Sigmoid colon (tissue), 6 donors: ENCODE measurements at regions not wholly inside any gene's neighbourhood (a gene's known extent, or its start where the extent isn't known, plus 50 kb on each side); places are given as distances from the start of the nearest gene placed in this dataset.
A peak's percentile ranks its signal among the peaks of the same experiment; 100 is the strongest.

Experiments used
- DNase-seq: peaks from one replicate; pipeline ENCODE4 v3.0.0-alpha.2; 2019
- H3K27ac ChIP-seq, 4 donors: fragments of 200-600 bp; sonication (generic); one replicate each; pipeline ENCODE4 v1.5.1; 2016 to 2019; ENCODE audit warnings: mild to moderate bottlenecking in 1 of 4
- H3K27me3 ChIP-seq, 3 donors: fragments of 200-600 bp; sonication (generic); one replicate each; pipeline ENCODE4 v1.5.1; 2019; ENCODE audit warnings: mild to moderate bottlenecking in 1 of 3
- H3K36me3 ChIP-seq, 4 donors: fragments of 200-600 bp; sonication (generic); one replicate each; pipeline ENCODE4 v1.5.1; 2016 to 2019
- H3K4me1 ChIP-seq, 4 donors: fragments of 200-600 bp; sonication (generic); one replicate each; pipeline ENCODE4 v1.5.1; 2017 to 2019
- H3K4me3 ChIP-seq, 4 donors: fragments of 200-600 bp; sonication (generic); one replicate each; pipeline ENCODE4 v1.5.1; 2017 to 2019; ENCODE audit warnings: mild to moderate bottlenecking in 2 of 4, moderate library complexity in 1 of 4
- H3K9me3 ChIP-seq, 4 donors: fragments of 200-600 bp in 3 of 4; sonication (generic) in 3 of 4; one replicate each; pipeline versions ENCODE4 v1.5.1 to v1.6.1; 2013 to 2019
- CTCF ChIP-seq, 4 experiments: fragments of 450-650 bp in 3 of 4; fragments of 200-600 bp in 1 of 4; IDR thresholded peaks; one replicate each; pipeline ENCODE4 v1.5.1; 2016 to 2019; ENCODE audit warnings: antibody characterized with exemption in 4 of 4, mild to moderate bottlenecking in 3 of 4, moderate library complexity in 2 of 4
- EP300 ChIP-seq, 4 donors: sonication (generic); formaldehyde crosslinking; IDR thresholded peaks; one replicate each; pipeline ENCODE4 v1.6.1; 2017; ENCODE audit warnings: antibody characterized with exemption in 4 of 4
- POLR2A ChIP-seq, 2 donors: fragments of 450-650 bp; IDR thresholded peaks; one replicate each; pipeline ENCODE4 v1.6.1; 2016; ENCODE audit warnings: antibody characterized with exemption in 2 of 2, mild to moderate bottlenecking in 2 of 2, moderate library complexity in 2 of 2
- POLR2AphosphoS5 ChIP-seq, 4 donors: sonication (generic); formaldehyde crosslinking; IDR thresholded peaks; one replicate each; pipeline ENCODE4 v1.6.1; 2017; ENCODE audit warnings: antibody characterized with exemption in 4 of 4
- WGBS, 2 donors: extraction: QIAGEN DNeasy Blood & Tissue Kit; methylation state at CpG; one replicate each; pipeline ENCODE4 v1.1.7; 2013; 5-methylcytosine and 5-hydroxymethylcytosine counted together
- intact Hi-C: fragments of 100-400 bp; cut with DNase I; formaldehyde crosslinking; loops from one replicate; pipeline ENCODE4 v1.15.1; 2023
- donor health status: healthy with polysubstance abuse.
- donor health status: healthy.

- Histone ChIP-seq H3K4me1 (peaks cover 0 to 12% (median 6%) of the 10 kb centered on the region in 4 donors), H3K36me3 (no peaks in the 10 kb centered on the region), H3K9me3 (no peaks in the 10 kb centered on the region), H3K27ac (peak overlapping the region in 2 of 4 donors; percentile 28 to 30), H3K27me3 (no peaks in the 10 kb centered on the region), H3K4me3 (no peak overlapping the region)
- no peak for TF ChIP-seq POLR2AphosphoS5 (IDR thresholded peaks at IDR 0.05)
- TF ChIP-seq POLR2A (IDR thresholded peaks at IDR 0.05): no peak
- no peak for TF ChIP-seq CTCF (IDR thresholded peaks at IDR 0.05)
- no peak for TF ChIP-seq EP300 (IDR thresholded peaks at IDR 0.05)
- no peak for DNase-seq
- intact Hi-C loops: no loop called here
- 63 to 71% methylated on average over 3 of the region's 3 CpGs for WGBS, 2 donors
Measured at GRCh38 chr13:102466610-102467190, 64.9 kb upstream of the FGF14 start.

GRCh38 chr13:102462570-102462969, 60.7 kb upstream of the FGF14 start:
- no peaks in the 10 kb centered on the region for H3K36me3 ChIP-seq
- intact Hi-C loops: no loop called here
- no peaks in the 10 kb centered on the region for H3K27me3 ChIP-seq
- no peak overlapping the region for H3K4me3 ChIP-seq
- H3K27ac ChIP-seq: no peak overlapping the region
- TF ChIP-seq CTCF (IDR thresholded peaks at IDR 0.05) (no peak), POLR2AphosphoS5 (IDR thresholded peaks at IDR 0.05) (no peak), EP300 (IDR thresholded peaks at IDR 0.05) (no peak), POLR2A (IDR thresholded peaks at IDR 0.05) (no peak)
- no peaks in the 10 kb centered on the region for H3K9me3 ChIP-seq
- DNase-seq: no peak
- 83 to 84% methylated on average over 3 of the region's 3 CpGs for whole genome bisulfite sequencing, 2 donors
- H3K4me1 ChIP-seq: peaks cover 0 to 12% (median 6%) of the 10 kb centered on the region in 4 donors

GRCh38 chr13:102461302-102461701, 59.5 kb upstream of the FGF14 start:
- H3K4me3 ChIP-seq: no peak overlapping the region
- peaks cover 0 to 2% (median under 1%) of the 10 kb centered on the region in 4 donors for H3K4me1 ChIP-seq
- no peaks in the 10 kb centered on the region for H3K36me3 ChIP-seq
- no peaks in the 10 kb centered on the region for H3K9me3 ChIP-seq
- no peak for TF ChIP-seq POLR2AphosphoS5 (IDR thresholded peaks at IDR 0.05)
- WGBS, 2 donors: 75 to 78% methylated on average over 1 of the region's 1 CpG
- H3K27ac ChIP-seq: no peak overlapping the region
- no peaks in the 10 kb centered on the region for H3K27me3 ChIP-seq
- DNase-seq: no peak
- intact Hi-C loops: no loop called here

GRCh38 chr13:102460806-102461205, 59.0 kb upstream of the FGF14 start:
- intact Hi-C loops: no loop called here
- Histone ChIP-seq H3K27ac (no peak overlapping the region), H3K4me1 (no peaks in the 10 kb centered on the region), H3K9me3 (no peaks in the 10 kb centered on the region), H3K27me3 (no peaks in the 10 kb centered on the region), H3K36me3 (no peaks in the 10 kb centered on the region), H3K4me3 (no peak overlapping the region)
- DNase-seq: no peak
- 80 to 87% methylated on average over 7 of the region's 7 CpGs for WGBS, 2 donors
- no peak for TF ChIP-seq CTCF (IDR thresholded peaks at IDR 0.05)
- no peak for TF ChIP-seq POLR2A (IDR thresholded peaks at IDR 0.05)
- no peak for TF ChIP-seq EP300 (IDR thresholded peaks at IDR 0.05)
- no peak for TF ChIP-seq POLR2AphosphoS5 (IDR thresholded peaks at IDR 0.05)

GRCh38 chr13:102452836-102453235, 51.0 kb upstream of the FGF14 start:
- Histone ChIP-seq H3K36me3 (no peaks in the 10 kb centered on the region), H3K27me3 (no peaks in the 10 kb centered on the region), H3K27ac (no peak overlapping the region), H3K9me3 (no peaks in the 10 kb centered on the region), H3K4me1 (no peaks in the 10 kb centered on the region), H3K4me3 (no peak overlapping the region)
- intact Hi-C loops: loop anchor here (10.0 kb wide), 1 partner anchor 258 kb away; no protein-coding TSS in a partner anchor
- WGBS, 2 donors: 66 to 76% methylated on average over 2 of the region's 2 CpGs
- no peak for DNase-seq
- no peak for TF ChIP-seq POLR2AphosphoS5 (IDR thresholded peaks at IDR 0.05)
- TF ChIP-seq POLR2A (IDR thresholded peaks at IDR 0.05): no peak
- TF ChIP-seq EP300 (IDR thresholded peaks at IDR 0.05): no peak
- no peak for TF ChIP-seq CTCF (IDR thresholded peaks at IDR 0.05)
